ENCODE measurements at regions not wholly inside any gene's neighbourhood (a gene's known extent, or its start where the extent isn't known, plus 50 kb on each side); places are given as distances from the start of the nearest gene placed in this dataset.

- no peaks in the 10 kb centered on the region for H3K27me3 ChIP-seq (ENCODE audit: control insufficient read depth in 2 of 2, insufficient read depth in 2 of 2, low read length in 2 of 2)
- H3K4me1 ChIP-seq (ENCODE audit: control insufficient read depth, extremely low read depth, insufficient read depth, low read length) = no peaks in the 10 kb centered on the region
- no peak for DNase-seq (ENCODE audit: low read depth, low spot score)
- no TSS peak for BruUV-seq (replicated peaks)
- no peak overlapping the region for H3K9ac ChIP-seq (replicated peaks; ENCODE audit: extremely low read depth, insufficient read depth, low read length)
- CTCF ChIA-PET = no interaction called here
- H3K36me3 ChIP-seq (ENCODE audit: control insufficient read depth in 2 of 2, extremely low read depth in 1 of 2, insufficient read depth in 2 of 2, low read length in 2 of 2) = no peaks in the 10 kb centered on the region
- no peaks in the 10 kb centered on the region for H3K79me2 ChIP-seq (ENCODE audit: control insufficient read depth, insufficient read depth, low read length)
- H2AFZ ChIP-seq (ENCODE audit: low read depth, low read length) = no peak overlapping the region
- intact Hi-C loops (cut with micrococcal nuclease) = no loop called here
- no peaks in the 10 kb centered on the region for H3K9me1 ChIP-seq (replicated peaks; ENCODE audit: control insufficient read depth, extremely low read depth, insufficient read depth, low read length)
- H3K27ac ChIP-seq (ENCODE audit: insufficient read depth, low read depth, low read length) = no peak overlapping the region
- dilution Hi-C loops (cut with MboI; ENCODE audit: extremely low pct_ligation_motif_present, low sequenced_read_pairs) = no loop called here
- FAIRE-seq = no peak
- POLR2A ChIA-PET = no interaction called here
- H3K9me3 ChIP-seq (replicated peaks; ENCODE audit: control insufficient read depth, insufficient read depth, low read length) = peaks cover 2% of the 10 kb centered on the region
- H3K4me2 ChIP-seq (ENCODE audit: insufficient read depth, low read length) = no peak overlapping the region
- H3K4me3 ChIP-seq (replicated peaks in 1 of 3; ENCODE audit: insufficient read depth in 1 of 3, low read depth in 1 of 3, low read length in 3 of 3) = no peak overlapping the region
- TF ChIP-seq FOS (IDR thresholded peaks at IDR 0.05; ENCODE audit: borderline replicate concordance, insufficient read depth, low read length) = no peak
- no peaks in the 10 kb centered on the region for H4K20me1 ChIP-seq (replicated peaks; ENCODE audit: control insufficient read depth, extremely low read depth, insufficient read depth, low read length)
Measured at GRCh38 chr17:71378741-71379140, 742.1 kb upstream of the SOX9 start.

GRCh38 chr17:71379512-71379911 is 741.3 kb upstream of the SOX9 start:
- H3K4me3 ChIP-seq (replicated peaks in 1 of 3; ENCODE audit: insufficient read depth in 1 of 3, low read depth in 1 of 3, low read length in 3 of 3) = no peak overlapping the region
- no peak overlapping the region for H3K27ac ChIP-seq (ENCODE audit: insufficient read depth, low read depth, low read length)
- H3K79me2 ChIP-seq (ENCODE audit: control insufficient read depth, insufficient read depth, low read length) = no peaks in the 10 kb centered on the region
- H3K27me3 ChIP-seq (ENCODE audit: control insufficient read depth in 2 of 2, insufficient read depth in 2 of 2, low read length in 2 of 2) = no peaks in the 10 kb centered on the region
- no peaks in the 10 kb centered on the region for H3K9me1 ChIP-seq (replicated peaks; ENCODE audit: control insufficient read depth, extremely low read depth, insufficient read depth, low read length)
- ChIA-PET POLR2A (no interaction called here), CTCF (no interaction called here)
- no peak overlapping the region for H3K9ac ChIP-seq (replicated peaks; ENCODE audit: extremely low read depth, insufficient read depth, low read length)
- no peak for TF ChIP-seq POLR2A (IDR thresholded peaks at IDR 0.05; ENCODE audit: low read depth, low read length)
- TF ChIP-seq CTCF (IDR thresholded peaks at IDR 0.05; ENCODE audit: extremely low read depth in 1 of 2, insufficient read depth in 1 of 2, low read depth in 1 of 2, low read length in 2 of 2) = no peak
- H2AFZ ChIP-seq (ENCODE audit: low read depth, low read length) = no peak overlapping the region
- intact Hi-C loops (cut with micrococcal nuclease) = no loop called here
- no peak for DNase-seq (ENCODE audit: low read depth, low spot score)
- no peaks in the 10 kb centered on the region for H4K20me1 ChIP-seq (replicated peaks; ENCODE audit: control insufficient read depth, extremely low read depth, insufficient read depth, low read length)
- H3K9me3 ChIP-seq (replicated peaks; ENCODE audit: control insufficient read depth, insufficient read depth, low read length) = peaks cover 2% of the 10 kb centered on the region
- no TSS peak for BruUV-seq (replicated peaks)
- no peak for FAIRE-seq
- H3K36me3 ChIP-seq (ENCODE audit: control insufficient read depth in 2 of 2, extremely low read depth in 1 of 2, insufficient read depth in 2 of 2, low read length in 2 of 2) = no peaks in the 10 kb centered on the region
- H3K4me1 ChIP-seq (ENCODE audit: control insufficient read depth, extremely low read depth, insufficient read depth, low read length) = no peaks in the 10 kb centered on the region
- no peak overlapping the region for H3K4me2 ChIP-seq (ENCODE audit: insufficient read depth, low read length)
- dilution Hi-C loops (cut with MboI; ENCODE audit: extremely low pct_ligation_motif_present, low sequenced_read_pairs) = no loop called here

Data from endothelial cell of umbilical vein (primary cell).